ENCODE measurements at regions not wholly inside any gene's neighbourhood (a gene's known extent, or its start where the extent isn't known, plus 50 kb on each side); places are given as distances from the start of the nearest gene placed in this dataset.

DNA sequence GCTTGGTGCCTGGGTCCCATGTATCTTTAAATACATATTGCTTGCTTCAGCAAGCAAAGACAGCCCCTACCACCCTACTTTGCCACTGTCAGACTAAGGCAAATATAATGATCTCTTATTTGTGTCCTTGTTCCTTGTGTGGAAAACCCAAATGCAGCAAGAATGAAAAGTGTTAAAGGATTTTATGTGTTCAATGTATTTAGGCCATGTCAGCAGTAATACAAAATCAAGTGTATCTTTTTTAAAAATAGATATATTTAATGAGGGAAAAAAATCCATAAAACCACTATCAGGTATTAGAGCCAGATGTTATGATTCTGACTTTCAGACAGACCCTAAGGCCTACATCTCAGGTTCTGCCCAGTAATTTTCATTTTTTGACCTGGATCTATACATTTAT lies 374.5 kb downstream of the SEC14L1 start:
- H3K27me3 ChIP-seq: no peaks in the 10 kb centered on the region
- peaks cover 0 to 29% (median 5%) of the 10 kb centered on the region in 12 donors for H3K9me3 ChIP-seq
- no peak for ATAC-seq
- no peaks in the 10 kb centered on the region for H3K36me3 ChIP-seq
- no peak overlapping the region for H3K27ac ChIP-seq
- no peak for DNase-seq
- intact Hi-C loops (cut with DNase I): no loop called here
- H3K4me3 ChIP-seq: no peak overlapping the region
- peaks cover 0 to 4% (median 0%) of the 10 kb centered on the region in 12 donors for H3K4me1 ChIP-seq
- TF ChIP-seq POLR2A (IDR thresholded peaks at IDR 0.05): no peak
- TF ChIP-seq, protein P1, sequence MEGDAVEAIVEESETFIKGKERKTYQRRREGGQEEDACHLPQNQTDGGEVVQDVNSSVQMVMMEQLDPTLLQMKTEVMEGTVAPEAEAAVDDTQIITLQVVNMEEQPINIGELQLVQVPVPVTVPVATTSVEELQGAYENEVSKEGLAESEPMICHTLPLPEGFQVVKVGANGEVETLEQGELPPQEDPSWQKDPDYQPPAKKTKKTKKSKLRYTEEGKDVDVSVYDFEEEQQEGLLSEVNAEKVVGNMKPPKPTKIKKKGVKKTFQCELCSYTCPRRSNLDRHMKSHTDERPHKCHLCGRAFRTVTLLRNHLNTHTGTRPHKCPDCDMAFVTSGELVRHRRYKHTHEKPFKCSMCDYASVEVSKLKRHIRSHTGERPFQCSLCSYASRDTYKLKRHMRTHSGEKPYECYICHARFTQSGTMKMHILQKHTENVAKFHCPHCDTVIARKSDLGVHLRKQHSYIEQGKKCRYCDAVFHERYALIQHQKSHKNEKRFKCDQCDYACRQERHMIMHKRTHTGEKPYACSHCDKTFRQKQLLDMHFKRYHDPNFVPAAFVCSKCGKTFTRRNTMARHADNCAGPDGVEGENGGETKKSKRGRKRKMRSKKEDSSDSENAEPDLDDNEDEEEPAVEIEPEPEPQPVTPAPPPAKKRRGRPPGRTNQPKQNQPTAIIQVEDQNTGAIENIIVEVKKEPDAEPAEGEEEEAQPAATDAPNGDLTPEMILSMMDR (IDR thresholded peaks at IDR 0.05): no peak

- ATAC-seq (no peak), DNase-seq (no peak)
- peaks cover 0 to 12% (median under 1%) of the 10 kb centered on the region in 12 donors for H3K9me3 ChIP-seq
- H3K36me3 ChIP-seq: no peaks in the 10 kb centered on the region
- H3K27ac ChIP-seq: no peak overlapping the region
- no peak overlapping the region for H3K4me3 ChIP-seq
- no peak for TF ChIP-seq POLR2A (IDR thresholded peaks at IDR 0.05)
- TF ChIP-seq, protein P1 (IDR thresholded peaks at IDR 0.05): no peak
- WGBS, 4 donors: 83 to 89% (median 86%) methylated on average over 4 of the region's 4 CpGs
- intact Hi-C loops (cut with DNase I): no loop called here
- no peaks in the 10 kb centered on the region for H3K27me3 ChIP-seq
- peaks cover 0 to 4% (median 0%) of the 10 kb centered on the region in 12 donors for H3K4me1 ChIP-seq
Observed at GRCh38 chr17:77516902-77517301, 376.1 kb downstream of the SEC14L1 start.

DNA sequence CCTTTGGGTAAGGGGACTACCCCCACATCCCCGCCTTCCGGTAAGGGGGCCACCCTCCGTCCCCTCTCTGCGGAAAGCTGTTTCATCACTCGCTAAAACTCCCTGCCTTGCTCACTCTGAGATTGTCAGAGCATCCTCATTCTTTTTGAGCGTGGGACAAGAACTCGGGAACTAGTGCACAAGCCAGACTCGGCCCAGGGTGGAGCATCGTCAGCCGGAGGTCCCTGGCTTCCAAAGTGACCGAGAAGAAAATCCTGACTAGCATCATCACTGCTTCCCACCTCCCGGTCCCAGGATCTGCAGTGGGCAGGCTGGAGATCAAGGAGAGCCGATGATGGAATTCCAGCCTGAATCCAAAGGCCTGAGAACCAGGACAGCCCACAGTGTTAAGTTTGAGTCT lies 380.3 kb downstream of the SEC14L1 start:
- intact Hi-C loops (cut with DNase I): no loop called here
- DNase-seq (no peak), ATAC-seq (no peak)
- TF ChIP-seq, protein P1 (IDR thresholded peaks at IDR 0.05): no peak
- no peak for TF ChIP-seq POLR2A (IDR thresholded peaks at IDR 0.05)
- Histone ChIP-seq H3K4me1 (peaks cover 0 to 10% (median 0%) of the 10 kb centered on the region in 12 donors), H3K4me3 (no peak overlapping the region), H3K9me3 (peaks cover 0 to 4% (median 0%) of the 10 kb centered on the region in 12 donors), H3K27me3 (no peaks in the 10 kb centered on the region), H3K36me3 (no peaks in the 10 kb centered on the region), H3K27ac (no peak overlapping the region)
- WGBS, 4 donors: 94 to 98% (median 94%) methylated on average over 11 to 13 of the region's 13 CpGs

GRCh38 chr17:77523540-77523939 lies 382.8 kb downstream of the SEC14L1 start:
- Histone ChIP-seq H3K36me3 (no peaks in the 10 kb centered on the region), H3K4me3 (no peak overlapping the region), H3K4me1 (peaks cover 0 to 14% (median 3%) of the 10 kb centered on the region in 12 donors), H3K27ac (no peak overlapping the region), H3K27me3 (peaks cover 0 to 13% (median 0%) of the 10 kb centered on the region in 9 donors), H3K9me3 (no peaks in the 10 kb centered on the region)
- DNase-seq (no peak), ATAC-seq (peak in 3 of 4 donors; percentile 38 to 70 (median 63))
- no peak for TF ChIP-seq POLR2A (IDR thresholded peaks at IDR 0.05)
- 58 to 66% (median 63%) methylated on average over 8 of the region's 8 CpGs for WGBS, 4 donors
- intact Hi-C loops (cut with DNase I): no loop called here

DNA sequence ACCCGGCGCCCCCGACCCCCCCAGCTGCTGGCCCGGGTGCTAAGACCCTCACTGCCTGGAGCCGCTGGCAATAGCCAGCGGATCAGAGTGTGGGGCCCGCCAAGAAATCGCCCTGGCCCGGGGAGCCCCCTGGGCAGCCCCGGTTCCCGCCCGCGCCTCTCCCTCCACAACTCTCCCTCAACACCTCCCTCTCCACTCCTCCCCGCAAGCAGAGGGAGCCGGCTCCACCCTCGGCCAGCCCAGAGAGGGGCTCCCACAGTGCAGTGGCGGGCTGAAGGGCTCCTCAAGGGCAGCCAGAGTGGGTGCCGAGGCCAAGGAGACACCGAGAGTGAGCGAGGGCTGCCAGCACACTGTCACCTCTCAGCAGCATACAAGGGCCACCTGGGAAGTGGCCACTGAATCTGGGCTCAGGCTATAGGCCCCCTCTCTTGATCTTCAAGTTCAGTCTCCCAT lies 385.5 kb downstream of the SEC14L1 start:
- peaks cover 0 to 18% (median 6%) of the 10 kb centered on the region in 12 donors for H3K4me1 ChIP-seq
- peaks cover 0 to 23% (median 6%) of the 10 kb centered on the region in 9 donors for H3K27me3 ChIP-seq
- ATAC-seq (no peak), DNase-seq (no peak)
- H3K27ac ChIP-seq: no peak overlapping the region
- H3K4me3 ChIP-seq: no peak overlapping the region
- intact Hi-C loops (cut with DNase I): no loop called here
- no peaks in the 10 kb centered on the region for H3K36me3 ChIP-seq
- WGBS, 4 donors: 94 to 98% (median 97%) methylated on average over 12 to 20 of the region's 20 CpGs
- no peaks in the 10 kb centered on the region for H3K9me3 ChIP-seq
- TF ChIP-seq, protein P1 (IDR thresholded peaks at IDR 0.05): no peak
- TF ChIP-seq POLR2A (IDR thresholded peaks at IDR 0.05): no peak
